K562 (cell line): ENCODE measurements at regions not wholly inside any gene's neighbourhood (a gene's known extent, or its start where the extent isn't known, plus 50 kb on each side); places are given as distances from the start of the nearest gene placed in this dataset.

ENCODE experiments used
- ATAC-seq: fragments of 200-7000 bp; cut with Tn5 transposase; 3 replicates; pipeline ENCODE4 v1.9.1; 2020; ENCODE audit warnings: moderate library complexity
- BruUV-seq: library from RNA; stranded (reverse); fragments of 400-500 nt; replicated peaks from 2 replicates; lab custom pipeline; 2021; lab: Mats Ljungman, UMichigan
- CTCF ChIA-PET: fragments of 300-600 bp; formaldehyde crosslinking; extraction: SDS; loops from one replicate; lab custom pipeline; 2021; ENCODE audit warnings: low intra/inter-chr PET ratio; lab: Yijun Ruan, JAX
- POLR2A ChIA-PET: fragments of 300-600, 350-650 bp; sonication (Branson Sonifier 250); formaldehyde crosslinking; extraction: SDS; loops from one replicate; lab custom pipeline; 2021; ENCODE audit warnings: antibody characterized with exemption, inconsistent platforms; lab: Yijun Ruan, JAX
- DNase-seq, 4 experiments: peaks; one replicate each; pipeline versions ENCODE4 v3.0.0 to v3.0.0-alpha.2; 2011 to 2018; ENCODE audit warnings: low spot score in 3 of 4, mixed read lengths in 3 of 4; ENCODE audit errors: extremely low read depth in 1 of 4
- FAIRE-seq: peaks from 2 replicates; lab custom pipeline; 2011; peaks lifted over from hg19 to GRCh38; lab: Jason Lieb, UNC
- H2AFZ ChIP-seq: 2 replicates; pipeline ENCODE4 v1.6.0; 2011; ENCODE audit warnings: low read depth, low read length, control low read depth, inconsistent platforms
- H3K27ac ChIP-seq: fragments of 200-600 bp; 3 replicates; pipeline ENCODE4 v1.8.0; 2011; ENCODE audit warnings: low read depth, mild to moderate bottlenecking, control low read depth, inconsistent platforms, low read length, moderate library complexity, mixed read lengths; ENCODE audit errors: extremely low read depth
- H3K27me3 ChIP-seq, 2 experiments: fragments of 300-600 bp in 1 of 2; 2 replicates in 1 of 2; 3 replicates in 1 of 2; pipeline versions ENCODE4 v1.6.0 to v1.8.0; 2011; ENCODE audit warnings: inconsistent platforms in 2 of 2, low read length in 2 of 2, mild to moderate bottlenecking in 1 of 2, mixed read lengths in 1 of 2, moderate library complexity in 1 of 2; ENCODE audit not compliant: control insufficient read depth in 2 of 2, insufficient read depth in 2 of 2
- H3K36me3 ChIP-seq: fragments of 300-600 bp; 3 replicates; pipeline ENCODE4 v1.8.0; 2011; ENCODE audit warnings: mild to moderate bottlenecking, low read length, inconsistent platforms; ENCODE audit not compliant: control insufficient read depth, insufficient read depth
- H3K4me1 ChIP-seq, 2 experiments: fragments of 200-600 bp in 1 of 2; replicated peaks in 1 of 2; 2 replicates in 1 of 2; 3 replicates in 1 of 2; pipeline versions ENCODE4 v1.5.1 to v1.8.0; 2011; ENCODE audit warnings: inconsistent platforms in 2 of 2, low read length in 2 of 2, mild to moderate bottlenecking in 1 of 2, mixed read lengths in 1 of 2, moderate library complexity in 1 of 2; ENCODE audit not compliant: control insufficient read depth in 2 of 2, insufficient read depth in 2 of 2
- H3K4me2 ChIP-seq: 2 replicates; pipeline ENCODE4 v1.6.1; 2011; ENCODE audit warnings: low read length, control low read depth, inconsistent platforms, mixed read lengths; ENCODE audit not compliant: insufficient read depth
- H3K4me3 ChIP-seq: fragments of 200-600 bp; sonication (generic), shearing (Covaris generic); 2 replicates; pipeline ENCODE4 v1.5.1; 2016; ENCODE audit warnings: control low read depth, inconsistent platforms
- H3K79me2 ChIP-seq: fragments of 200-600 bp; 3 replicates; pipeline ENCODE4 v1.8.0; 2011; ENCODE audit warnings: low read length, inconsistent platforms; ENCODE audit not compliant: control insufficient read depth, insufficient read depth
- H3K9ac ChIP-seq, 2 experiments: 2 replicates each; pipeline versions ENCODE4 v1.6.0 to v1.6.1; 2011; ENCODE audit warnings: low read depth in 2 of 2, low read length in 2 of 2, control low read depth in 1 of 2, inconsistent platforms in 1 of 2, mild to moderate bottlenecking in 1 of 2, mixed read lengths in 1 of 2; ENCODE audit not compliant: insufficient read depth in 1 of 2
- H3K9me1 ChIP-seq: one replicate; pipeline ENCODE4 v1.6.0; 2011; ENCODE audit warnings: inconsistent platforms, mild to moderate bottlenecking, low read length, moderate library complexity; ENCODE audit not compliant: control insufficient read depth, insufficient read depth
- H3K9me3 ChIP-seq: replicated peaks from 2 replicates; pipeline ENCODE4 v1.5.1; 2011; ENCODE audit warnings: low read depth, low read length, inconsistent platforms; ENCODE audit not compliant: control insufficient read depth, insufficient read depth
- H4K20me1 ChIP-seq: replicated peaks from 2 replicates; pipeline ENCODE4 v1.6.1; 2011; ENCODE audit warnings: low read length, inconsistent platforms, mixed read lengths; ENCODE audit not compliant: control insufficient read depth, insufficient read depth
- CXXC5 ChIP-seq: fragments of 250-450 bp; sonication (Bioruptor Pico); IDR thresholded peaks from 2 replicates; pipeline ENCODE4 v1.8.0; 2022; ENCODE audit warnings: inconsistent platforms, mild to moderate bottlenecking, moderate library complexity
- DIDO1 ChIP-seq: fragments of 450-650 bp; IDR thresholded peaks from 2 replicates; pipeline ENCODE4 v1.6.1; 2016; ENCODE audit warnings: low read depth, missing biosample characterization, missing genetic modification characterization
- IRF9 ChIP-seq: fragments of 450-650 bp; IDR thresholded peaks from 2 replicates; pipeline ENCODE4 v1.6.1; 2016; ENCODE audit warnings: missing biosample characterization, missing genetic modification characterization
- MIER1 ChIP-seq: fragments of 450-650 bp; IDR thresholded peaks from 2 replicates; pipeline ENCODE4 v1.6.1; 2016; ENCODE audit warnings: antibody characterized with exemption, mild to moderate bottlenecking, low read depth
- POLR3G ChIP-seq: IDR thresholded peaks from 2 replicates; pipeline ENCODE4 v1.6.1; 2011; ENCODE audit not compliant: insufficient read length, insufficient replicate concordance; ENCODE audit errors: extremely low read depth
- SAFB ChIP-seq: fragments of 200-400 bp; formaldehyde crosslinking; IDR thresholded peaks from 2 replicates; pipeline ENCODE4 v1.6.1; 2017; ENCODE audit warnings: low read depth, low read length, borderline replicate concordance
- WGBS: fragments of 100-300 bp; shearing (Covaris generic); methylation state at CpG from one replicate; pipeline ENCODE4 v1.1.6; 2016; ENCODE audit warnings: low coverage, mixed read lengths; ENCODE audit not compliant: insufficient coverage; ENCODE audit errors: missing lambda C conversion rate; 5-methylcytosine and 5-hydroxymethylcytosine counted together
- in situ Hi-C: fragments of 300-500 bp; cut with MboI; formaldehyde crosslinking; loops from 4 replicates; pipeline ENCODE4 v1.15.0; 2018; ENCODE audit warnings: inconsistent platforms, mixed read lengths
- intact Hi-C: fragments of 100-400 bp; cut with micrococcal nuclease; formaldehyde crosslinking; loops from 2 replicates; pipeline ENCODE4 v1.14.2; 2022

DNA sequence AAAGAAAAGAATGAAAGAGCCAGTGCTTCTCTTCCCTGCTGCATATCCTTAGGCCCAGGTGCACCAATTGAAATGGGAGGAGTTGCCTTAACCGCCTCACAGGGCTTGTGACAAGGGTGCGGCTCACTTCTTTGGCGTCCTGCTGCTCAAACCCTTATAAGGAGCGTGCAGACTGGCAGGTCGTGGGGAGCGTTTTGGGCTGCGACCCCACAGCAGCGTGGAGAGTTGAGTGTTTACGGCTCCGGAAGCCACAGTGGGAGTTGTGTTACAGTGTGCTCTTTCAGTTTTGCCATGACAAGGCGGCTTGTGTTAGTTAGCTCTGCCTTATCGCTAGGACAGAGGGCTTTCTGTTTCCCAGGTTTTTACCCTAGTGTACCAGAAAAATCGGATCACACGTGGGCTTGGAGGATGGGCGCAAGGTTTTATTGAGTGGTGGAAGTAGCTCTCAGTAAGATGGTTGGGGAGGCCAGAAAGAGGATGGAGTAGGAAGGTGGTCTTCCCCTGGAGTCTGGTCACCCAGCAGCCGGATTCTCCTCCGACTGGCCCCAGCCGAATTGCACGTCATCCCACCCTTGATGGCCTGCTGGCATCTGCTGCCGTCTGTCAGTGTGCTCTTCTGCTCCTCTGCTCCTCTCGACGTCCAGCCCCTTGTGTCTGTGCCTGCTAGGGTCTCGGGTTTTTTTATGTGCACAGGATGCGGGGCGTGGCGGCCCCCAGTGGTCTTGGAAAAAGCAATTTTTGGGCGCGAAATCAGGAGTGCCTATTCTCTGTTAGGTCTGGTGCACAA, 718.9 kb downstream of the ARAP2 start:
- H3K9me1 ChIP-seq, result no peaks in the 10 kb centered on the region
- in situ Hi-C loops (no loop called here), intact Hi-C loops (no loop called here)
- H3K4me3 ChIP-seq, result no peak overlapping the region
- BruUV-seq, result no TSS peak
- no peaks in the 10 kb centered on the region for H3K27me3 ChIP-seq
- DNase-seq, result no peak
- H3K27ac ChIP-seq, result no peak overlapping the region
- H4K20me1 ChIP-seq, result no peaks in the 10 kb centered on the region
- H3K79me2 ChIP-seq, result no peaks in the 10 kb centered on the region
- H3K4me2 ChIP-seq, result no peak overlapping the region
- no peaks in the 10 kb centered on the region for H3K9me3 ChIP-seq
- no peaks in the 10 kb centered on the region for H3K4me1 ChIP-seq
- CTCF ChIA-PET, result no interaction called here
- TF ChIP-seq CXXC5 (no peak), DIDO1 (tag) (no peak), SAFB (no peak), POLR3G (no peak), IRF9 (tag) (no peak), MIER1 (no peak)
- no peaks in the 10 kb centered on the region for H3K36me3 ChIP-seq
- H3K9ac ChIP-seq, result no peak overlapping the region
- POLR2A ChIA-PET, result interaction anchor here (0.6 kb wide), 1 partner anchor 18 kb away, joined by 3 read pairs; no protein-coding TSS in a partner anchor
- WGBS, result 3% methylated on average over 23 of the region's 28 CpGs
- no peak for ATAC-seq
- H2AFZ ChIP-seq, result no peak overlapping the region
- FAIRE-seq, result no peak
